Heart left ventricle (tissue), 13 donors: ENCODE measurements at regions not wholly inside any gene's neighbourhood (a gene's known extent, or its start where the extent isn't known, plus 50 kb on each side); places are given as distances from the start of the nearest gene placed in this dataset.

Source experiments
- POLR2A ChIP-seq, 2 donors: fragments of 450-650 bp; IDR thresholded peaks; one replicate each; pipeline ENCODE4 v1.6.1; 2017; ENCODE audit warnings: antibody characterized with exemption in 2 of 2, mild to moderate bottlenecking in 2 of 2, moderate library complexity in 2 of 2
- TF ChIP-seq, protein P1 (sequence below), 12 donors: fragments of 200-600 bp; sonication (generic) in 4 of 12; IDR thresholded peaks; one replicate each; pipeline versions ENCODE4 v1.5.0 to v1.8.0; 2018 to 2022; ENCODE audit warnings: antibody characterized with exemption in 12 of 12, mild to moderate bottlenecking in 5 of 12
- donor health status: ischemic (EF 13 %, LVEDD 7.1; RV severe dilation, severe dysfunction).
- donor health status: DM: no; HTN: yes; CAD: no.
- donor health status: DM: no; HTN: no; CAD: no.
- donor health status: ischemic (EF 25% LVEDD 6.9; RV normal size, moderate dysfunction).
- donor health status: ischemic (EF 25% LVEDD 5.7; RV mildly dilated, moderate dysfunction).
- donor health status: ischemic (EF 35%, LVEDD 5.7; RV mildly dilated, moderate dysfunction).
- donor health status: nonischemic (EF 11% LVEDD 7.7; RV severe dilation, severe dysfunction).
- donor health status: DM: yes; HTN: yes; CAD: no.
- donor health status: PGD.
- donor health status: ischemic (EF 29% LVEDD 5.4; RV normal size, mild dysfunction).
- donor health status: nonischemic (EF 23%, LVEDD 6.1; RV moderate dilation, normal function).

DNA sequence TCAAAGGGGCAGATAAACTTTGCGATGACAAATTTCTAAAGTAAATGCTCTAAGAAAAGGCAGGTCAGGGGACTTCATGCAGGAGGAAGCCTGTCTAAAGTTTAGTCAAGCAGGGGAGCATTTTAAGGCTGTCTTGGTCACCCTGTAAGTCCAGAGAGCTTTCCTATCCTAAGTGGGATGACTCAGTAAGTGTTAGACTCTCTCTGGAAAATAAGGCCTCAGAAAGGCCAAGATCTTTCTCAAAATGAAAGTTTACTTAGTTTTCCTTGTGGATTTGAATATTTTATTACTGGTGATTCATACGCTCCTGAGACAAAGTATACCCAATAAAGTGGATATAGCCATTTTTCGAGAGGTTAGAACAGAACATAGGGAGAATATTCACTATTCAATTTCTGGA, 806.9 kb upstream of the CDH9 start:
- TF ChIP-seq, protein P1, sequence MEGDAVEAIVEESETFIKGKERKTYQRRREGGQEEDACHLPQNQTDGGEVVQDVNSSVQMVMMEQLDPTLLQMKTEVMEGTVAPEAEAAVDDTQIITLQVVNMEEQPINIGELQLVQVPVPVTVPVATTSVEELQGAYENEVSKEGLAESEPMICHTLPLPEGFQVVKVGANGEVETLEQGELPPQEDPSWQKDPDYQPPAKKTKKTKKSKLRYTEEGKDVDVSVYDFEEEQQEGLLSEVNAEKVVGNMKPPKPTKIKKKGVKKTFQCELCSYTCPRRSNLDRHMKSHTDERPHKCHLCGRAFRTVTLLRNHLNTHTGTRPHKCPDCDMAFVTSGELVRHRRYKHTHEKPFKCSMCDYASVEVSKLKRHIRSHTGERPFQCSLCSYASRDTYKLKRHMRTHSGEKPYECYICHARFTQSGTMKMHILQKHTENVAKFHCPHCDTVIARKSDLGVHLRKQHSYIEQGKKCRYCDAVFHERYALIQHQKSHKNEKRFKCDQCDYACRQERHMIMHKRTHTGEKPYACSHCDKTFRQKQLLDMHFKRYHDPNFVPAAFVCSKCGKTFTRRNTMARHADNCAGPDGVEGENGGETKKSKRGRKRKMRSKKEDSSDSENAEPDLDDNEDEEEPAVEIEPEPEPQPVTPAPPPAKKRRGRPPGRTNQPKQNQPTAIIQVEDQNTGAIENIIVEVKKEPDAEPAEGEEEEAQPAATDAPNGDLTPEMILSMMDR (IDR thresholded peaks at IDR 0.05) = no peak
- no peak for TF ChIP-seq POLR2A (IDR thresholded peaks at IDR 0.05)
